GM20000 (cell line): ENCODE measurements at regions not wholly inside any gene's neighbourhood (a gene's known extent, or its start where the extent isn't known, plus 50 kb on each side); places are given as distances from the start of the nearest gene placed in this dataset.

Experiments
- DNase-seq: peaks from one replicate; pipeline ENCODE4 v3.0.0; 2012; ENCODE audit warnings: low spot score
- TF ChIP-seq, protein P1 (sequence below): IDR thresholded peaks from 2 replicates; pipeline ENCODE4 v1.5.1; 2012; ENCODE audit warnings: mild to moderate bottlenecking, control low read depth; ENCODE audit errors: extremely low read depth, missing control alignments

DNA sequence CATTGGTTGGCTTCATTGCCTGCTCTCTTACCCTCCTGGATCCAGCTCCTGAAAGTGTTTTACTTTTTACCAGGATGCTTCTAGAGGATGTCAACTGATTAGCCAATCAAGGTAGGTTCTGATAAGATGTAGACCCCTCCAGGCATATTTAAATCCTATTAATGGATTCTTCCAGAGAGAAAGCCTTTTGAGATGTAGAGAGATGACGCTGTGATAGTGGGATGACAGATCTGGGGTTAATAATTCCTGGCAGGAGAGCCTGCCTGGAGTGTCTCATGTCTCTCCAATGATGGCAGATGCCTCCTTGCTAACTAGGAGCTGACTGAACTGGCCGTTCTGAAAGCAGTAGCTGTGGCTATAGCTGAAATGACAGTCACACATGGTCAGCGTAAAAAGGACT lies 116.9 kb upstream of the DTNBP1 start:
- TF ChIP-seq, protein P1, sequence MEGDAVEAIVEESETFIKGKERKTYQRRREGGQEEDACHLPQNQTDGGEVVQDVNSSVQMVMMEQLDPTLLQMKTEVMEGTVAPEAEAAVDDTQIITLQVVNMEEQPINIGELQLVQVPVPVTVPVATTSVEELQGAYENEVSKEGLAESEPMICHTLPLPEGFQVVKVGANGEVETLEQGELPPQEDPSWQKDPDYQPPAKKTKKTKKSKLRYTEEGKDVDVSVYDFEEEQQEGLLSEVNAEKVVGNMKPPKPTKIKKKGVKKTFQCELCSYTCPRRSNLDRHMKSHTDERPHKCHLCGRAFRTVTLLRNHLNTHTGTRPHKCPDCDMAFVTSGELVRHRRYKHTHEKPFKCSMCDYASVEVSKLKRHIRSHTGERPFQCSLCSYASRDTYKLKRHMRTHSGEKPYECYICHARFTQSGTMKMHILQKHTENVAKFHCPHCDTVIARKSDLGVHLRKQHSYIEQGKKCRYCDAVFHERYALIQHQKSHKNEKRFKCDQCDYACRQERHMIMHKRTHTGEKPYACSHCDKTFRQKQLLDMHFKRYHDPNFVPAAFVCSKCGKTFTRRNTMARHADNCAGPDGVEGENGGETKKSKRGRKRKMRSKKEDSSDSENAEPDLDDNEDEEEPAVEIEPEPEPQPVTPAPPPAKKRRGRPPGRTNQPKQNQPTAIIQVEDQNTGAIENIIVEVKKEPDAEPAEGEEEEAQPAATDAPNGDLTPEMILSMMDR = no peak
- DNase-seq = no peak

DNA sequence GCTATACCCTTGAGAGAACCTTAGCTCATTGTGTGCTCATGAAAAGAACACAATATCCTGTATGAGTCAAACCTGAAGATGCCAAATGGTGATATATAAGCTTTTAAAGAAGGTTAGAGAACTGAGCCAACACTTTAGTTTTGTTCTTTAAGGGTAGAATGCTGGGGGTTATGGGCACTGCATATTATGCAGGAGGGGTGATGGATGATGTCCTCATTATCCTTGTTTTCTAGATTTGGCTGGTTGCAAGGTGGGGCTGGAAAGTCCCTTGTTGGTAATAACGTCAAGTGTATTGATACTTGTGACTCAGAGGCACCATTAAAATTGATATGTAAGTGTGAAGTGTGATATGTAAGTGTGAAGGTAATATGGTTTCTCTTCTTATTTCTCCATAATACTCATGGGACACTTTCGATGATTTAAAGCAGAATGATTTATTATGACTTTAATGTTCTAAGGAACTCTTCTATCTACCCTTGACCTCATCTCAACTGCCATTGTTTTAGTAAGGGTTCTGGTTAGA lies 113.7 kb upstream of the DTNBP1 start:
- DNase-seq = no peak
- TF ChIP-seq, protein P1 = no peak

DNA sequence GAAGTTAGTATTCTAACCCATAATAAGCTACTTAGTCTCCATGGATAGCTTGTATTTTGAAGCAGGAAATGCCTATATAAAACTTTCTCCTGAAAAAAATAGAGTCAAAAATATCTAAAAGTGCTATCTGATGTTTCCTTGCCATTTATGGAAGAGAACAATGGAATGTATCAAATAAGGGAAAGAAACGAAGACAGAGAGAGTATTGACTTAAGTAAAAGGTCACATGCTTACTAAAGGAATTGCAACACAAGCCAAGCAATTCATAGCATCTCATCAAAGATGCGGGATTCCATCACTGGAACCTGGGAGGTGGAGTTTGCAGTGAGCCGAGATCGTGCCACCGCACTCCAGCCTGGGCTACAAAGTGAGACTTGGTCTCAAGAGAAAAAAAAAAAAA lies 112.9 kb upstream of the DTNBP1 start:
- no peak for DNase-seq
- TF ChIP-seq, protein P1 = no peak

DNA sequence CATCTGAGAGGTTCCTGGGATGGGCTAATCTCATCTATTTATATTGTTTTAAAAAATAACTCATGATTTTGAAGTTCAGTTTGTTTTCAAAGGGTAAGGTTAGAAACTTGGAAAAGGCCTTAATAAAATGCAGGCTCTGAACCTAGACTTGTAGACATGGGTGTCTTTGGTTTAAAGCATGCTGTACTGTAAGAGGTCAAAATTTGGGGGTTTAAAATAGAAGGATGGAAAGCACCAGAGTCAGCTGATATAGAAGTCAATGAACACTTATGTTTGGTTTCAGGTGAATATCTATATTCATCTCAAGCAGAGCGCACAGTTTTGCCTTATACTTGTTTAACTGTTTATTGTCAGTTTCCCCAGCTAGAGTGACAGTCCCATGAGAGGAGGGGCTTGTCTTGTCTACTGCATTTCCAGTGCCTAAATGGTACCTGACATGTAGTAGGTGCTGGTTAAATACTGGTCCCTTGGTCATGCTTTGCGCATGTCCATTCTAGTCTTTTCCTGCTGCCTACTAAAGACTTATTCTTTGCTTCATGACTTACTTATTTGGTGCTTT lies 112.3 kb upstream of the DTNBP1 start:
- TF ChIP-seq, protein P1 = no peak
- DNase-seq = no peak

DNA sequence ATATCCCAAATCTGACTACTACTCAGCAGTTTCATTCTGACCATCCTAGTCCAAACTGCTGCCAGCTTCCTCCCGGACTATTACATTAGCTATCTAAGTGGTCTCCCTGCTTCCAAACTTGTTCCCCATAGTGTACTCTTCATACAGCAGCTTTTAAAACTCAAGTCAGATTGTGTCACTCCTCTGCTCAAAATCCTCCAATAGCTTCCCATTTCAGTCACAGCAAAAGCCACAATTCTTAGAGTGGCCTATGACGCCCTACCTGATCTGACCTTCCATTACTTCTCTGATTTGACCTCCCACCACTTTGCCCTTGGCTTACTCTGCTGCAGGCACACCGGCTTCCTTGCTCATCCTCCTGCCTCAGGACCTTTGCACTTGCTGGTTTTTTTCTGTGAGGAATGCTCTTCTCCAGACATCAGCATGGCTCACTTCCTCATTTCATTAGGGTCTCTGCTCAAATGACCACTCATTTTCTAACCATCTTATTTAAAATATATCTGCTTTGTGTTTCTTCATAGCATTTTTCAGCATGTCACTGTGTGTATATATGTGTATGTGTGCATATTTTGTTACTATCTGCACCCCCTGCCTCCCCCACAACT lies 111.1 kb upstream of the DTNBP1 start:
- TF ChIP-seq, protein P1 = no peak
- no peak for DNase-seq

DNA sequence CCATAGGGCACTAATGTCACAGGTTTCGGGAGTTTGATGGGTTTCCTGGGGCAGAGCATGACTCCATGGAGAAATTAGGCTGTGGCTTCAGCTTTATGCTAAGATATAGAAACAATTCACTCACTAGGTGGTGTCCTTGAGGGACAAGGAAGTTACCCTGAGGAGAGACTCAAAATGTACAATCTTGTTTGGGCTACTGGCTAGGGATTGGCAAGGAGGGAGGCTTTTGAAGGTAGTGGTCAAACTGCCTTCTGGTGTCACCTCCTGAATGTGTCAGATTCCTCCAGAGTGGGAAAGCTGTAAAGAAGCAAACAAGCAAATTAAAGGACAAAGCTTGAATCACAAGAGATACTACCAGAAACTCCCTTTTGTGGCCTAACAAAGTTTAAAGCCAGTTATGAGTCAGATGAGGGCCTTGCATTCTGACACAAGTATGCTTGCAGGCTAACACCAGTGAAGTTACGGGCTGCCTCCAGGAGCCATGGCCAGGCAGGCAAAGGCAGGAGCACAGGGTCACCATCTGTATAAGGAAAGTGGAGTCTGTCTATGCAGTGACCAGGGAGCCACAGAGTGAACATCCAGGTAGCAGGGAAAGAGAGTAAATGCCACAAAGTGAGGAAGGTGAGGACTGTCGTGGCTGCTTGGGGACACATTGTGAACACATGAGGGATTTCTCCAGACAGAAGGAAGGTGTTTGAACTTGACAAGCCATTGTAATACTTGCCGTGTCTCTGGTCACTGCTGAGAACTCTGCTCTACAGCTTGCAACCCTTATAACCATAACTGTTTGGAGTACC lies 107.7 kb upstream of the DTNBP1 start:
- peak; percentile 61 for DNase-seq

More for the DNA sequence above, 107.7 kb upstream of the DTNBP1 start:
- TF ChIP-seq, protein P1 = no peak
